KMS-11 (cell line): ENCODE measurements at regions not wholly inside any gene's neighbourhood (a gene's known extent, or its start where the extent isn't known, plus 50 kb on each side); places are given as distances from the start of the nearest gene placed in this dataset.
"Not testable (repeated sequence)": the region's sequence is repeated elsewhere in the genome, so short reads cannot be mapped to it uniquely, and the experiment has no call there.

Experiments used
- H2AFZ ChIP-seq: fragments of 200-600 bp; sonication (generic); 2 replicates; pipeline ENCODE4 v1.6.1; 2016; ENCODE audit warnings: antibody characterized with exemption, mixed run types, low read depth
- H3K27ac ChIP-seq: fragments of 200-600 bp; sonication (generic); 2 replicates; pipeline ENCODE4 v1.6.1; 2016; ENCODE audit warnings: mild to moderate bottlenecking, mixed run types
- H3K27me3 ChIP-seq: fragments of 200-600 bp; sonication (generic); 2 replicates; pipeline ENCODE4 v1.6.1; 2017; ENCODE audit warnings: mild to moderate bottlenecking, low read depth, mixed run types, moderate library complexity; ENCODE audit not compliant: insufficient read depth
- H3K36me3 ChIP-seq: fragments of 200-600 bp; sonication (generic); 2 replicates; pipeline ENCODE4 v1.6.1; 2017; ENCODE audit warnings: mild to moderate bottlenecking, mixed run types; ENCODE audit not compliant: insufficient read depth
- H3K4me1 ChIP-seq: fragments of 200-600 bp; sonication (generic); 2 replicates; pipeline ENCODE4 v1.6.1; 2016; ENCODE audit warnings: mild to moderate bottlenecking, low read depth, mixed run types; ENCODE audit not compliant: poor library complexity, severe bottlenecking
- H3K4me2 ChIP-seq: fragments of 200-600 bp; sonication (generic); 2 replicates; pipeline ENCODE4 v1.7.0; 2016; ENCODE audit warnings: mild to moderate bottlenecking, mixed run types
- H3K4me3 ChIP-seq: fragments of 200-600 bp; sonication (generic); IDR thresholded peaks from 2 replicates; pipeline ENCODE4 v1.6.1; 2017; ENCODE audit warnings: low read depth, low read length, mixed read lengths; ENCODE audit not compliant: insufficient read depth
- H3K79me2 ChIP-seq: fragments of 200-600 bp; sonication (generic); 2 replicates; pipeline ENCODE4 v1.6.1; 2016; ENCODE audit warnings: low read depth, mixed run types; ENCODE audit not compliant: insufficient read depth
- H3K9ac ChIP-seq: fragments of 200-600 bp; sonication (generic); 2 replicates; pipeline ENCODE4 v1.6.1; 2016; ENCODE audit warnings: mild to moderate bottlenecking, mixed run types
- H4K20me1 ChIP-seq: fragments of 200-600 bp; sonication (generic); 2 replicates; pipeline ENCODE4 v1.6.1; 2016; ENCODE audit warnings: mild to moderate bottlenecking, mixed run types; ENCODE audit not compliant: insufficient read depth
- CTCF ChIP-seq: fragments of 200-600 bp; sonication (generic); conservative IDR thresholded peaks from 2 replicates; pipeline ENCODE4 v1.6.1; 2017; ENCODE audit warnings: low read depth, mild to moderate bottlenecking, antibody characterized with exemption, low read length, moderate library complexity, mixed read lengths

DNA sequence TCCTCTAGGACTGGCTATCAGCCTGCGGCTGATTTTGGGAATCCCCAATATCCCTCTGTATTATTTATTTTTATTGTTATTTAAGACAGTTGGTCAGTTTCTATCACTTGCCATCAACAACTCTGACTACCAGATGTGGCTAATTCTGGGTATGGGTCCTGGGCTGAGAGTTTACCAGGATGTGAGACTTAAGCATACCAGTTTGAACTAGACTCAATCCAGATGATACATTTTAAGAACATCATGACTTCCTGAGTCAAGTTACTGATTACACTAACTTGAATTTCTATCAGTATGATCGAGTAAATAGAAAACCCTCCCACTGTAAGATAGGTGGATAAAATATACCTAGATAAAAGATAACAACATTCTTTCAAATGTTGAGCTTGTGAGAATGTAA, 634.0 kb downstream of the MAT2B start:
- Histone ChIP-seq H3K27ac (no peak overlapping the region), H3K79me2 (no peaks in the 10 kb centered on the region), H3K27me3 (no peaks in the 10 kb centered on the region), H2AFZ (no peak overlapping the region), H3K9ac (no peak overlapping the region), H3K4me3 (no peak overlapping the region), H3K36me3 (no peaks in the 10 kb centered on the region), H3K4me1 (no peaks in the 10 kb centered on the region), H3K4me2 (no peak overlapping the region), H4K20me1 (no peaks in the 10 kb centered on the region)
- TF ChIP-seq CTCF, result no peak

GRCh38 chr5:164145458-164145857, 640.0 kb downstream of the MAT2B start:
- Histone ChIP-seq H3K27me3 (no peaks in the 10 kb centered on the region), H4K20me1 (no peaks in the 10 kb centered on the region), H3K36me3 (no peaks in the 10 kb centered on the region), H2AFZ (no peak overlapping the region), H3K27ac (no peak overlapping the region), H3K9ac (no peak overlapping the region), H3K4me2 (no peak overlapping the region), H3K4me3 (no peak overlapping the region), H3K79me2 (no peaks in the 10 kb centered on the region), H3K4me1 (no peaks in the 10 kb centered on the region)
- no peak for TF ChIP-seq CTCF

- no peaks in the 10 kb centered on the region for H3K36me3 ChIP-seq
- no peak overlapping the region for H3K4me3 ChIP-seq
- no peak overlapping the region for H3K27ac ChIP-seq
- TF ChIP-seq CTCF, result no peak
- no peak overlapping the region for H3K4me2 ChIP-seq
- no peaks in the 10 kb centered on the region for H4K20me1 ChIP-seq
- no peaks in the 10 kb centered on the region for H3K79me2 ChIP-seq
- H3K4me1 ChIP-seq, result no peaks in the 10 kb centered on the region
- H2AFZ ChIP-seq, result no peak overlapping the region
- no peak overlapping the region for H3K9ac ChIP-seq
- H3K27me3 ChIP-seq, result no peaks in the 10 kb centered on the region
These were observed 640.8 kb downstream of the MAT2B start for GRCh38 chr5:164146223-164146622.

GRCh38 chr5:164148292-164148691, 642.9 kb downstream of the MAT2B start:
- Histone ChIP-seq H3K4me1 (no peaks in the 10 kb centered on the region), H3K27me3 (no peaks in the 10 kb centered on the region), H3K79me2 (no peaks in the 10 kb centered on the region), H3K9ac (no peak overlapping the region), H2AFZ (no peak overlapping the region), H3K27ac (no peak overlapping the region), H3K4me2 (no peak overlapping the region), H3K4me3 (no peak overlapping the region), H3K36me3 (no peaks in the 10 kb centered on the region), H4K20me1 (no peaks in the 10 kb centered on the region)
- no peak for TF ChIP-seq CTCF

GRCh38 chr5:164152539-164152938, 647.1 kb downstream of the MAT2B start:
- not testable (repeated sequence) for H3K27me3 ChIP-seq, H2AFZ ChIP-seq, H3K36me3 ChIP-seq, H3K79me2 ChIP-seq, H3K4me1 ChIP-seq, H3K27ac ChIP-seq, H3K4me3 ChIP-seq, H3K4me2 ChIP-seq, H3K9ac ChIP-seq, H4K20me1 ChIP-seq
